Muscle of leg (tissue), 3 donors: ENCODE measurements at regions not wholly inside any gene's neighbourhood (a gene's known extent, or its start where the extent isn't known, plus 50 kb on each side); places are given as distances from the start of the nearest gene placed in this dataset.

ENCODE experiments used
- DNase-seq: peaks from one replicate; pipeline ENCODE4 v3.0.0; 2013
- H3K27ac ChIP-seq: one replicate; pipeline ENCODE4 v1.5.1; 2013; ENCODE audit warnings: mild to moderate bottlenecking, low read length, control low read depth
- H3K27me3 ChIP-seq: one replicate; pipeline ENCODE4 v1.6.1; 2013; ENCODE audit warnings: low read length; ENCODE audit not compliant: control insufficient read depth, insufficient read depth
- H3K36me3 ChIP-seq: one replicate; pipeline ENCODE4 v1.6.1; 2013; ENCODE audit warnings: low read length; ENCODE audit not compliant: control insufficient read depth, insufficient read depth
- H3K4me1 ChIP-seq: one replicate; pipeline ENCODE4 v1.6.1; 2013; ENCODE audit warnings: low read length; ENCODE audit not compliant: control insufficient read depth, insufficient read depth
- H3K4me3 ChIP-seq: one replicate; pipeline ENCODE4 v1.5.1; 2013; ENCODE audit warnings: low read length, control low read depth
- H3K9me3 ChIP-seq: replicated peaks from 2 replicates; pipeline ENCODE4 v1.6.1; 2013; ENCODE audit warnings: low read depth, low read length; ENCODE audit not compliant: control insufficient read depth
- WGBS: methylation state at CpG from one replicate; pipeline ENCODE4 v1.1.5; 2013; ENCODE audit warnings: missing lambda C conversion rate; ENCODE audit not compliant: insufficient coverage; 5-methylcytosine and 5-hydroxymethylcytosine counted together

GRCh38 chr9:108484468-108484867 lies 371.3 kb downstream of the ACTL7B start:
- no peaks in the 10 kb centered on the region for H3K36me3 ChIP-seq
- no peaks in the 10 kb centered on the region for H3K27me3 ChIP-seq
- no peak for DNase-seq
- peaks cover 4% of the 10 kb centered on the region for H3K9me3 ChIP-seq
- no peak overlapping the region for H3K4me3 ChIP-seq
- H3K4me1 ChIP-seq = no peaks in the 10 kb centered on the region
- no CpG with 5 or more reads among the region's 1 CpG for WGBS
- no peak overlapping the region for H3K27ac ChIP-seq

GRCh38 chr9:108483676-108484075 lies 372.1 kb downstream of the ACTL7B start:
- Histone ChIP-seq H3K4me1 (no peaks in the 10 kb centered on the region), H3K27ac (no peak overlapping the region), H3K4me3 (no peak overlapping the region), H3K27me3 (no peaks in the 10 kb centered on the region), H3K36me3 (no peaks in the 10 kb centered on the region), H3K9me3 (peaks cover 4% of the 10 kb centered on the region)
- 90% methylated on average over 2 of the region's 2 CpGs for WGBS
- no peak for DNase-seq

GRCh38 chr9:108479989-108480652 lies 375.7 kb downstream of the ACTL7B start:
- no peak for DNase-seq
- Histone ChIP-seq H3K27me3 (no peaks in the 10 kb centered on the region), H3K27ac (no peak overlapping the region), H3K4me3 (no peak overlapping the region), H3K36me3 (no peaks in the 10 kb centered on the region), H3K4me1 (no peaks in the 10 kb centered on the region), H3K9me3 (no peaks in the 10 kb centered on the region)
- no CpG with 5 or more reads among the region's 3 CpGs for WGBS

GRCh38 chr9:108478431-108479332 lies 377.1 kb downstream of the ACTL7B start:
- Histone ChIP-seq H3K4me1 (peaks cover 2% of the 10 kb centered on the region), H3K9me3 (no peaks in the 10 kb centered on the region), H3K36me3 (no peaks in the 10 kb centered on the region), H3K4me3 (no peak overlapping the region), H3K27ac (no peak overlapping the region), H3K27me3 (no peaks in the 10 kb centered on the region)
- DNase-seq = no peak
- WGBS = 71% methylated on average over 10 of the region's 11 CpGs

- no peak for DNase-seq
- no peaks in the 10 kb centered on the region for H3K36me3 ChIP-seq
- no peak overlapping the region for H3K4me3 ChIP-seq
- no CpG with 5 or more reads among the region's 6 CpGs for WGBS
- no peaks in the 10 kb centered on the region for H3K27me3 ChIP-seq
- no peaks in the 10 kb centered on the region for H3K9me3 ChIP-seq
- peaks cover 4% of the 10 kb centered on the region for H3K4me1 ChIP-seq
- no peak overlapping the region for H3K27ac ChIP-seq
Observed at GRCh38 chr9:108477529-108478006, 378.2 kb downstream of the ACTL7B start.

- no peaks in the 10 kb centered on the region for H3K9me3 ChIP-seq
- H3K4me1 ChIP-seq = peaks cover 4% of the 10 kb centered on the region
- WGBS = no CpG with 5 or more reads among the region's 3 CpGs
- H3K4me3 ChIP-seq = no peak overlapping the region
- no peak for DNase-seq
- no peaks in the 10 kb centered on the region for H3K36me3 ChIP-seq
- H3K27ac ChIP-seq = no peak overlapping the region
- H3K27me3 ChIP-seq = no peaks in the 10 kb centered on the region
Observed at GRCh38 chr9:108476574-108476973, 379.2 kb downstream of the ACTL7B start.

GRCh38 chr9:108475813-108476212 lies 380.0 kb downstream of the ACTL7B start:
- Histone ChIP-seq H3K36me3 (no peaks in the 10 kb centered on the region), H3K9me3 (no peaks in the 10 kb centered on the region), H3K4me3 (no peak overlapping the region), H3K27me3 (no peaks in the 10 kb centered on the region), H3K4me1 (peaks cover 4% of the 10 kb centered on the region), H3K27ac (no peak overlapping the region)
- no CpG with 5 or more reads among the region's 2 CpGs for WGBS
- no peak for DNase-seq

- WGBS = 66% methylated on average over 3 of the region's 6 CpGs
- Histone ChIP-seq H3K9me3 (no peaks in the 10 kb centered on the region), H3K4me1 (peaks cover 4% of the 10 kb centered on the region), H3K27me3 (no peaks in the 10 kb centered on the region), H3K27ac (no peak overlapping the region), H3K36me3 (no peaks in the 10 kb centered on the region), H3K4me3 (no peak overlapping the region)
- DNase-seq = no peak
Observed at GRCh38 chr9:108474356-108474755, 381.4 kb downstream of the ACTL7B start.

- 43% methylated on average over 6 of the region's 9 CpGs for WGBS
- Histone ChIP-seq H3K27me3 (no peaks in the 10 kb centered on the region), H3K4me1 (peaks cover 4% of the 10 kb centered on the region), H3K9me3 (no peaks in the 10 kb centered on the region), H3K36me3 (no peaks in the 10 kb centered on the region), H3K27ac (no peak overlapping the region), H3K4me3 (no peak overlapping the region)
- DNase-seq = peak; percentile 11
Observed at GRCh38 chr9:108473209-108474112, 382.3 kb downstream of the ACTL7B start.

GRCh38 chr9:108469654-108470053 lies 386.1 kb downstream of the ACTL7B start:
- no peak overlapping the region for H3K4me3 ChIP-seq
- no peak overlapping the region for H3K27ac ChIP-seq
- no peaks in the 10 kb centered on the region for H3K9me3 ChIP-seq
- H3K27me3 ChIP-seq = no peaks in the 10 kb centered on the region
- no CpG with 5 or more reads among the region's 8 CpGs for WGBS
- DNase-seq = no peak
- H3K4me1 ChIP-seq = peaks cover 4% of the 10 kb centered on the region
- no peaks in the 10 kb centered on the region for H3K36me3 ChIP-seq
